ENCODE measurements at regions not wholly inside any gene's neighbourhood (a gene's known extent, or its start where the extent isn't known, plus 50 kb on each side); places are given as distances from the start of the nearest gene placed in this dataset.

GRCh38 chr16:5188318-5188988, 90.9 kb upstream of the EEF2KMT start:
- Histone ChIP-seq H3K4me2 (ENCODE audit: extremely low read depth, insufficient read depth, low read length) (no peak overlapping the region), H3K9me3 (ENCODE audit: control insufficient read depth, insufficient read depth, low read depth, low read length) (no peaks in the 10 kb centered on the region), H3K4me3 (replicated peaks in 1 of 4; ENCODE audit: control extremely low read depth in 1 of 4, insufficient read depth in 1 of 4, low read depth in 3 of 4, low read length in 4 of 4) (no peak overlapping the region), H2AFZ (ENCODE audit: low read length) (no peak overlapping the region), H3K27me3 (ENCODE audit: control insufficient read depth, insufficient read depth, low read length) (no peaks in the 10 kb centered on the region), H3K36me3 (ENCODE audit: control insufficient read depth, insufficient read depth, low read length) (no peaks in the 10 kb centered on the region), H3K4me1 (ENCODE audit: control insufficient read depth, extremely low read depth, insufficient read depth, low read length) (no peaks in the 10 kb centered on the region), H3K9ac (ENCODE audit: insufficient read depth, low read length) (no peak overlapping the region), H3K79me2 (ENCODE audit: control insufficient read depth, insufficient read depth, low read length) (no peaks in the 10 kb centered on the region), H3K27ac (ENCODE audit: insufficient read depth, low read length) (no peak overlapping the region), H4K20me1 (ENCODE audit: control insufficient read depth, extremely low read depth, insufficient read depth, low read length) (no peaks in the 10 kb centered on the region)
- TF ChIP-seq EZH2 (IDR thresholded peaks at IDR 0.05; ENCODE audit: low read length, missing control alignments) = no peak
- no peak for TF ChIP-seq CTCF (conservative IDR thresholded peaks at IDR 0.05 in 1 of 2, IDR thresholded peaks at IDR 0.05 in 1 of 2; ENCODE audit: low read depth in 1 of 2, low read length in 2 of 2)
- no peak for DNase-seq (ENCODE audit: low read depth in 2 of 2)

GRCh38 chr16:5187402-5187952, 89.9 kb upstream of the EEF2KMT start:
- no peaks in the 10 kb centered on the region for H3K79me2 ChIP-seq (ENCODE audit: control insufficient read depth, insufficient read depth, low read length)
- no peak overlapping the region for H3K4me2 ChIP-seq (ENCODE audit: extremely low read depth, insufficient read depth, low read length)
- no peaks in the 10 kb centered on the region for H3K9me3 ChIP-seq (ENCODE audit: control insufficient read depth, insufficient read depth, low read depth, low read length)
- no peaks in the 10 kb centered on the region for H3K4me1 ChIP-seq (ENCODE audit: control insufficient read depth, extremely low read depth, insufficient read depth, low read length)
- no peak overlapping the region for H3K4me3 ChIP-seq (replicated peaks in 1 of 4; ENCODE audit: control extremely low read depth in 1 of 4, insufficient read depth in 1 of 4, low read depth in 3 of 4, low read length in 4 of 4)
- no peaks in the 10 kb centered on the region for H4K20me1 ChIP-seq (ENCODE audit: control insufficient read depth, extremely low read depth, insufficient read depth, low read length)
- DNase-seq (ENCODE audit: low read depth in 2 of 2) = no peak
- no peaks in the 10 kb centered on the region for H3K36me3 ChIP-seq (ENCODE audit: control insufficient read depth, insufficient read depth, low read length)
- no peak overlapping the region for H2AFZ ChIP-seq (ENCODE audit: low read length)
- no peaks in the 10 kb centered on the region for H3K27me3 ChIP-seq (ENCODE audit: control insufficient read depth, insufficient read depth, low read length)
- TF ChIP-seq CTCF (conservative IDR thresholded peaks at IDR 0.05 in 1 of 2, IDR thresholded peaks at IDR 0.05 in 1 of 2; ENCODE audit: low read depth in 1 of 2, low read length in 2 of 2) = no peak
- no peak for TF ChIP-seq EZH2 (IDR thresholded peaks at IDR 0.05; ENCODE audit: low read length, missing control alignments)
- no peak overlapping the region for H3K27ac ChIP-seq (ENCODE audit: insufficient read depth, low read length)
- H3K9ac ChIP-seq (ENCODE audit: insufficient read depth, low read length) = no peak overlapping the region

GRCh38 chr16:5186381-5186903, 88.8 kb upstream of the EEF2KMT start:
- Histone ChIP-seq H3K9me3 (ENCODE audit: control insufficient read depth, insufficient read depth, low read depth, low read length) (no peaks in the 10 kb centered on the region), H4K20me1 (ENCODE audit: control insufficient read depth, extremely low read depth, insufficient read depth, low read length) (no peaks in the 10 kb centered on the region), H3K4me2 (ENCODE audit: extremely low read depth, insufficient read depth, low read length) (no peak overlapping the region), H3K79me2 (ENCODE audit: control insufficient read depth, insufficient read depth, low read length) (no peaks in the 10 kb centered on the region), H3K4me1 (ENCODE audit: control insufficient read depth, extremely low read depth, insufficient read depth, low read length) (no peaks in the 10 kb centered on the region), H3K27me3 (ENCODE audit: control insufficient read depth, insufficient read depth, low read length) (no peaks in the 10 kb centered on the region), H2AFZ (ENCODE audit: low read length) (no peak overlapping the region), H3K4me3 (replicated peaks in 1 of 4; ENCODE audit: control extremely low read depth in 1 of 4, insufficient read depth in 1 of 4, low read depth in 3 of 4, low read length in 4 of 4) (no peak overlapping the region), H3K36me3 (ENCODE audit: control insufficient read depth, insufficient read depth, low read length) (no peaks in the 10 kb centered on the region), H3K27ac (ENCODE audit: insufficient read depth, low read length) (no peak overlapping the region), H3K9ac (ENCODE audit: insufficient read depth, low read length) (no peak overlapping the region)
- no peak for TF ChIP-seq EZH2 (IDR thresholded peaks at IDR 0.05; ENCODE audit: low read length, missing control alignments)
- no peak for TF ChIP-seq CTCF (conservative IDR thresholded peaks at IDR 0.05 in 1 of 2, IDR thresholded peaks at IDR 0.05 in 1 of 2; ENCODE audit: low read depth in 1 of 2, low read length in 2 of 2)
- DNase-seq (ENCODE audit: low read depth in 2 of 2) = no peak

Measured in fibroblast of lung (primary cell).